ENCODE measurements at regions not wholly inside any gene's neighbourhood (a gene's known extent, or its start where the extent isn't known, plus 50 kb on each side); places are given as distances from the start of the nearest gene placed in this dataset.

DNA sequence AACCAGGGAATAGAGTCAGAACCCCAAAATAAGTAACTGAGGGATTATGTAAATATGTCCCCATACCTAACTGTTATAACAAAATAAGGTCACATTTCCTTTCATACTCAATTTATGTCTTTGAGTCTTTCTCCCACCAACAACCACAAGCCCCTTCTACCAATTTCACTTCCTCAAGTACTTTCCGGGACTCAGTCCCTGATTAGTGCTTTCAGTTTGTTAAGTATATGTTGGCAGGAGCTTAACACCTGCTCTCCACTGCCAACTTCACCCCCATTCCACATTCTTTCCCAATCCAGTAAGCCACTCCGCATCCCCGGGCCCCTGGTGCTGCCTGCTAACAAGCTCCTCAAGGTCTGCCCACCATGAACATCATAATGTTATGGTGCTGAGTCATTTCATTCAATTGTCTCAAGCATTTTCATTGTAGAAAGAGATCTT lies 71.3 kb upstream of the SPRY1 start:
- no peak for DNase-seq (ENCODE audit: low spot score)

DNA sequence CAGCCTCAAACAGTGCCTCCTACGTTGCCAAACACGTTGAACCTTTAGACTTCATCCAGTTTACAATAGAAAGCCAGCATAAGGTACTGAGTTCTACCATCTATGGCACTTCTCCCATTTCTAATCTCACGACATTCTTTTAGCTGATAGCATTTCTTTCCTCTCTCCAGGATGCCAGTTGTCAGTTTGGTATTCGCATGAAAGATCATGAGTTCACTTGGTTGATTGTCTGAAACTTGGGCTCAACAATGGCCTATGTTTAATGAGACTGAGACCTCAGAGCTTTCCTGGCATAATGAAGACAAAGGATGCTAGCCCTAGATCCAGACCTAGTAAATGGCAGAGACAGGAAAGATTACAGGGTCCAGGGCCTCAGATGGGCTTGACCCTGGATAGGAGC lies 69.2 kb upstream of the SPRY1 start:
- no peak for DNase-seq (ENCODE audit: low spot score)

- DNase-seq (ENCODE audit: low spot score): no peak
Measured at GRCh38 chr4:123327846-123328429, 68.7 kb upstream of the SPRY1 start.

GRCh38 chr4:123338715-123339114 lies 57.9 kb upstream of the SPRY1 start:
- no peak for DNase-seq (ENCODE audit: low spot score)

DNA sequence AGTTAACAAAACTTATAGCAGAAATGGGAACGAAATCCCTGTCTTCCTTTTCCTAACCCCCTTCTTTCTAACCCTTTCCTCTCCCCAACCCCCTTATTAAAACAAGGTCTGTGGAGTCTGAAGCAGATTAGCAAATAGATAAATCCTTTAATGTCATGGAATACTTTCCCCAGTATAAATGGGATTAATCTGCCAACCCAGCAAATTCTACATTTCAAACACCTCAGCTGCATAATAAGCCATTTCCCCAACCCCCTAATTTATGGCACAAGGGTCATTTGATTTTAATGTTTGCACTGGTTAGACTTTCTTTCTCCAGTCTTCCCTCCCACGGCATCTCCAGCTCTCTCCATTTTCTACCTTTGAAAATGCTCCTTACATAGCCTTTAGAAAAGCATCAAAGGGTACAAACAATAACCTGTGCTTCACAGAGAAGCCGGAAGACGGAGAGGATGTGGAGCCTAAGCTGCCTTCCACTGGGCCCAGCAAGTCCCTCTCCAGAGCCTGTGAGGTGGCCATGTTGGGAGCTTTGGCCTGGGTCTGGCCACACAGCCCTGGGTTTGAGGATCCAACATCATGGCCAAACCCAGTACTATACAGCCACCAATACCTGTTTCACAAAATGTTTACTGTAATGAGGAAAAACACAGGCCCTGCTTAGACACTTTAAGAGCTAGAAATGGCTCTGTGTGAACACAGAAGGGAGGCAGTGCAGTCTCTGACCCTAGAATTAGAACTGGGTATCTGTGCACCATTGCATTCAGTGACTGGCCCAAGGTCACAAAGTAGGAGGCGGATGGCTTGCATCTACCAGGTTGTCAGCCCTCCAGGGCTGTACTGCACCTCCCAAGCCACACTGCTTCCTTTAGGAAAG lies 56.9 kb upstream of the SPRY1 start:
- DNase-seq (ENCODE audit: low spot score): no peak

- DNase-seq (ENCODE audit: low spot score): no peak
Measured at GRCh38 chr4:123340381-123340701, 56.3 kb upstream of the SPRY1 start.

GRCh38 chr4:123342498-123342897 lies 54.1 kb upstream of the SPRY1 start:
- no peak for DNase-seq (ENCODE audit: low spot score)

- no peak for DNase-seq (ENCODE audit: low spot score)
Measured at GRCh38 chr4:123343400-123344041, 53.1 kb upstream of the SPRY1 start.

DNA sequence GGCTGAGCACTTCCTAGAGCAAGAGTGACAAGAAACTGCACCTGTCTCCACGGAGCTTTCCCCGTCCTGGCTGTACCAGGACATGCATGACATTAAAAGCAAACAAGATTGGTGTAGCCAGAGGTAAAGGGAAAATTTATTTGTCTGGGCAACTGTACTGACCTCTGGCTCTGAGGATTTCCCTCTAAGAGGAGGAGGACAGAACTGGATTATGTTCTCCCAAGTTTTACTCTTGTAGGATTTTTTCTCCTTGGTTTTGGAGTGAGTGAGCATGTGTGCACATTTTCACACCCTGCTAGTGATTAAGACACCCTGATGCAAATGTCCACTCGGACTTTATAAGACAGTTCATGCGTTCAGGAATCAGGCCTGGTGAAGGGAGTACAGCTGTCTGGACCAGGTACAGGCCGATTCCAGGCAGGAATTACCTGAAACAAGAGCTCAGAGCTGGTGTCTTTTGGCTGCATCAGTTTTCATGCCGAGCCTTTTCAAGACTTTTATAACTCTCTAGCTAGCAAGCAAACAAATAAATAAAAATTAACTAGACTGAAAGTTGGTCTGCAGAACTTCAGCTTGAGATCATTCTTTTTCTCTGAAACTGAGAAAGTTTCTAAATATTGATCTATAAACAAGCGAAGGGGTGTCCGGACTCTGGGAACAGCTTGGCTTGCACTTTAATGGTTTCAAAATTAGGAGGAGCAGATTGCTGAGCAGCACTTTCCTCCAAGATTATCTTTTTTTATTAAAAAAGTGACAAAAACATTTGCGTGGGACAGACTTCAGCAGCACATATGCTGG lies 51.3 kb upstream of the SPRY1 start:
- no peak for DNase-seq (ENCODE audit: low spot score)

- no peak for DNase-seq (ENCODE audit: low spot score)
Measured at GRCh38 chr4:123345935-123346300, 50.7 kb upstream of the SPRY1 start.

- no peak for DNase-seq (ENCODE audit: low spot score)
Measured at GRCh38 chr4:123346330-123346940, 50.2 kb upstream of the SPRY1 start.
